GM12878 (cell line): ENCODE measurements at regions not wholly inside any gene's neighbourhood (a gene's known extent, or its start where the extent isn't known, plus 50 kb on each side); places are given as distances from the start of the nearest gene placed in this dataset.

Experiments used
- ATF7 ChIP-seq: fragments of 450-650 bp; IDR thresholded peaks from 2 replicates; pipeline ENCODE4 v1.6.1; 2016; ENCODE audit warnings: low read depth, mild to moderate bottlenecking
- CREM ChIP-seq: IDR thresholded peaks from 2 replicates; pipeline ENCODE4 v1.6.1; 2014; ENCODE audit warnings: antibody characterized with exemption, low read depth
- EED ChIP-seq: sonication (generic); IDR thresholded peaks from 2 replicates; pipeline ENCODE4 v1.6.1; 2016; ENCODE audit warnings: antibody characterized with exemption, low read depth
- EGR1 ChIP-seq, 2 experiments: IDR thresholded peaks; 1 replicate in 1 of 2; 2 replicates in 1 of 2; pipeline ENCODE4 v1.6.1; 2011 to 2012; ENCODE audit warnings: low read depth in 2 of 2, low read length in 2 of 2, borderline replicate concordance in 1 of 2, mild to moderate bottlenecking in 1 of 2, moderate library complexity in 1 of 2
- EZH2 ChIP-seq: IDR thresholded peaks from 2 replicates; pipeline ENCODE4 v1.6.1; 2012; ENCODE audit warnings: low read depth, mild to moderate bottlenecking, control low read depth, inconsistent platforms, low read length, borderline replicate concordance; ENCODE audit not compliant: control insufficient read depth
- IRF4 ChIP-seq: IDR thresholded peaks from 2 replicates; pipeline ENCODE4 v1.6.1; 2011; ENCODE audit warnings: low read depth, low read length
- KAT2A ChIP-seq: conservative IDR thresholded peaks from 2 replicates; pipeline ENCODE4 v1.6.1; 2011; ENCODE audit warnings: low read depth, low read length; ENCODE audit not compliant: control insufficient read depth
- MEF2A ChIP-seq: IDR thresholded peaks from 2 replicates; pipeline ENCODE4 v1.6.1; 2011; ENCODE audit warnings: low read depth, mild to moderate bottlenecking, low read length, moderate library complexity; ENCODE audit not compliant: insufficient read depth
- PAX8 ChIP-seq: fragments of 450-650 bp; IDR thresholded peaks from 2 replicates; pipeline ENCODE4 v1.6.1; 2017; ENCODE audit warnings: mild to moderate bottlenecking, moderate library complexity
- POLR2AphosphoS2 ChIP-seq: IDR thresholded peaks from 2 replicates; pipeline ENCODE4 v1.6.1; 2011; ENCODE audit warnings: low read depth, mild to moderate bottlenecking, low read length, improper control_type of control experiment, moderate library complexity
- POU2F2 ChIP-seq: IDR thresholded peaks from 3 replicates; pipeline ENCODE4 v1.6.1; 2011; ENCODE audit warnings: low read depth, mild to moderate bottlenecking, low read length, borderline replicate concordance
- RUNX3 ChIP-seq: IDR thresholded peaks from 2 replicates; pipeline ENCODE4 v1.6.1; 2012; ENCODE audit warnings: low read length, inconsistent platforms
- SMC3 ChIP-seq: IDR thresholded peaks from 2 replicates; pipeline ENCODE4 v1.6.1; 2011; ENCODE audit warnings: low read length, improper control_type of control experiment, borderline replicate concordance
- TF ChIP-seq, protein P1 (sequence below), 3 experiments: IDR thresholded peaks in 2 of 3; conservative IDR thresholded peaks in 1 of 3; 2 replicates each; pipeline ENCODE4 v1.5.1; 2011; ENCODE audit warnings: low read depth in 3 of 3, low read length in 3 of 3, mild to moderate bottlenecking in 3 of 3, control low read depth in 2 of 3, moderate library complexity in 2 of 3, inconsistent platforms in 1 of 3, mixed read lengths in 1 of 3; ENCODE audit not compliant: control insufficient read depth in 2 of 3, insufficient read depth in 1 of 3; ENCODE audit errors: extremely low read depth in 1 of 3
- TF ChIP-seq, protein P2 (sequence below): IDR thresholded peaks from 2 replicates; pipeline ENCODE4 v1.6.1; 2012; ENCODE audit warnings: low read depth, low read length, improper control_type of control experiment
- TF ChIP-seq, protein P3 (sequence below): IDR thresholded peaks from 2 replicates; pipeline ENCODE4 v1.6.1; 2011; ENCODE audit warnings: low read depth, low read length, improper control_type of control experiment, borderline replicate concordance

DNA sequence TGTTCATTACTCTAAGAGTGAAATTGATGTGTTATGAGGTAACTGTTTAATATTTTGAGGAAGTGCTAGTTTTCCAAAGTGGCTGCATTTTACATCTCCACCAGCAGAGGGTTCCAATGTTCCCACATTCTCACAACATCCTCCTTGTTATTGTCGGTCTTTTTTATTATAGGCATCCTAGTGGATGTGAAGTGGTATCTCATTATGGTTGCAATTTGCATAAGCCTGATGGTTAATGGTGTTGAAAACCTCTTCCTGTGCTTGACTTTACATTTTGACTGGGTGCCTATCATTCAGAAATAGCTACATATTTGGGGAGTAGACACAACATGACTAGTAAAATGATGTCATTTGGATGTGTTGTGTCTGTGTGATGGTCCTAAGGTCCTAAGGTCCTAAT, 143.6 kb downstream of the MRPS30 start (continued):
- TF ChIP-seq, protein P1, sequence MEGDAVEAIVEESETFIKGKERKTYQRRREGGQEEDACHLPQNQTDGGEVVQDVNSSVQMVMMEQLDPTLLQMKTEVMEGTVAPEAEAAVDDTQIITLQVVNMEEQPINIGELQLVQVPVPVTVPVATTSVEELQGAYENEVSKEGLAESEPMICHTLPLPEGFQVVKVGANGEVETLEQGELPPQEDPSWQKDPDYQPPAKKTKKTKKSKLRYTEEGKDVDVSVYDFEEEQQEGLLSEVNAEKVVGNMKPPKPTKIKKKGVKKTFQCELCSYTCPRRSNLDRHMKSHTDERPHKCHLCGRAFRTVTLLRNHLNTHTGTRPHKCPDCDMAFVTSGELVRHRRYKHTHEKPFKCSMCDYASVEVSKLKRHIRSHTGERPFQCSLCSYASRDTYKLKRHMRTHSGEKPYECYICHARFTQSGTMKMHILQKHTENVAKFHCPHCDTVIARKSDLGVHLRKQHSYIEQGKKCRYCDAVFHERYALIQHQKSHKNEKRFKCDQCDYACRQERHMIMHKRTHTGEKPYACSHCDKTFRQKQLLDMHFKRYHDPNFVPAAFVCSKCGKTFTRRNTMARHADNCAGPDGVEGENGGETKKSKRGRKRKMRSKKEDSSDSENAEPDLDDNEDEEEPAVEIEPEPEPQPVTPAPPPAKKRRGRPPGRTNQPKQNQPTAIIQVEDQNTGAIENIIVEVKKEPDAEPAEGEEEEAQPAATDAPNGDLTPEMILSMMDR (IDR thresholded peaks at IDR 0.05 in 2 of 3, conservative IDR thresholded peaks at IDR 0.05 in 1 of 3; ENCODE audit: control insufficient read depth in 2 of 3, extremely low read depth in 1 of 3, insufficient read depth in 1 of 3, low read depth in 3 of 3, low read length in 3 of 3) = peak; percentile 58 to 70 (median 62)
- TF ChIP-seq, protein P2, sequence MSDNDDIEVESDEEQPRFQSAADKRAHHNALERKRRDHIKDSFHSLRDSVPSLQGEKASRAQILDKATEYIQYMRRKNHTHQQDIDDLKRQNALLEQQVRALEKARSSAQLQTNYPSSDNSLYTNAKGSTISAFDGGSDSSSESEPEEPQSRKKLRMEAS = no peak
- TF ChIP-seq IRF4 (0 out of 2 replicates have a peak, but pooled peaks have one; percentile 24), EZH2 (no peak), PAX8 (no peak), MEF2A (no peak), RUNX3 (peak; percentile 54; the same call in 1 of the 2 replicates), CREM (no peak), EED (no peak), KAT2A (no peak), POU2F2 (peak; percentile 71; the same call in 1 of the 3 replicates), POLR2AphosphoS2 (no peak), EGR1 (IDR thresholded peaks at IDR 0.05; ENCODE audit: borderline replicate concordance in 1 of 2, low read depth in 2 of 2, low read length in 2 of 2) (no peak), SMC3 (peak; percentile 55; the same call in 1 of the 2 replicates), ATF7 (peak; percentile 57)
- TF ChIP-seq, protein P3, sequence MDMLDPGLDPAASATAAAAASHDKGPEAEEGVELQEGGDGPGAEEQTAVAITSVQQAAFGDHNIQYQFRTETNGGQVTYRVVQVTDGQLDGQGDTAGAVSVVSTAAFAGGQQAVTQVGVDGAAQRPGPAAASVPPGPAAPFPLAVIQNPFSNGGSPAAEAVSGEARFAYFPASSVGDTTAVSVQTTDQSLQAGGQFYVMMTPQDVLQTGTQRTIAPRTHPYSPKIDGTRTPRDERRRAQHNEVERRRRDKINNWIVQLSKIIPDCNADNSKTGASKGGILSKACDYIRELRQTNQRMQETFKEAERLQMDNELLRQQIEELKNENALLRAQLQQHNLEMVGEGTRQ = no peak
